GM13977 (cell line): ENCODE measurements at regions not wholly inside any gene's neighbourhood (a gene's known extent, or its start where the extent isn't known, plus 50 kb on each side); places are given as distances from the start of the nearest gene placed in this dataset.
"Not testable (repeated sequence)": the region's sequence is repeated elsewhere in the genome, so short reads cannot be mapped to it uniquely, and the experiment has no call there.

Experiments
- DNase-seq: peaks from one replicate; pipeline ENCODE4 v3.0.0; 2012; ENCODE audit warnings: low spot score
- CTCF ChIP-seq: IDR thresholded peaks from 2 replicates; pipeline ENCODE4 v1.5.1; 2012; ENCODE audit warnings: mild to moderate bottlenecking, control low read depth; ENCODE audit not compliant: insufficient read depth; ENCODE audit errors: extremely low read depth, missing control alignments
- in situ Hi-C: fragments of 300-500 bp; cut with MboI; formaldehyde crosslinking; loops from one replicate; pipeline ENCODE4 v1.12.0; 2022; ENCODE audit warnings: low sequenced_read_pairs, low pct_unique_long_range_greater_than_20kb, mixed read lengths, inconsistent platforms; ENCODE audit not compliant: unreplicated experiment

GRCh38 chr6:134398453-134398852 lies 80.5 kb upstream of the SGK1 start:
- in situ Hi-C loops, result no loop called here
- no peak for DNase-seq
- no peak for TF ChIP-seq CTCF

GRCh38 chr6:134397676-134398075 lies 79.8 kb upstream of the SGK1 start:
- no peak for DNase-seq
- TF ChIP-seq CTCF, result no peak
- in situ Hi-C loops, result no loop called here

GRCh38 chr6:134394905-134395304 lies 77.0 kb upstream of the SGK1 start:
- no peak for TF ChIP-seq CTCF
- no peak for DNase-seq
- in situ Hi-C loops, result no loop called here

- TF ChIP-seq CTCF, result no peak
- in situ Hi-C loops, result no loop called here
Measured at GRCh38 chr6:134394208-134394607, 76.3 kb upstream of the SGK1 start.

GRCh38 chr6:134391205-134391604 lies 73.3 kb upstream of the SGK1 start:
- TF ChIP-seq CTCF, result no peak
- in situ Hi-C loops, result no loop called here
- no peak for DNase-seq

More at GRCh38 chr6:134394208-134394607, 76.3 kb upstream of the SGK1 start:
- no peak for DNase-seq

- no peak for TF ChIP-seq CTCF
- in situ Hi-C loops, result no loop called here
- no peak for DNase-seq
Measured at GRCh38 chr6:134389658-134390057, 71.7 kb upstream of the SGK1 start.

- no peak for TF ChIP-seq CTCF
- no peak for DNase-seq
- in situ Hi-C loops, result no loop called here
Measured at GRCh38 chr6:134389129-134389528, 71.2 kb upstream of the SGK1 start.

GRCh38 chr6:134386482-134386881 lies 68.6 kb upstream of the SGK1 start:
- DNase-seq, in situ Hi-C loops: not testable (repeated sequence)
